MM.1S (cell line): ENCODE measurements at regions not wholly inside any gene's neighbourhood (a gene's known extent, or its start where the extent isn't known, plus 50 kb on each side); places are given as distances from the start of the nearest gene placed in this dataset.

ENCODE experiments used
- DNase-seq: peaks from one replicate; pipeline ENCODE4 v3.0.0-alpha.2; 2015
- H2AFZ ChIP-seq: fragments of 300-600 bp; sonication (generic); 2 replicates; pipeline ENCODE4 v1.6.0; 2016; ENCODE audit warnings: antibody characterized with exemption, low read length
- H3F3A ChIP-seq: fragments of 300-600 bp; sonication (generic); 2 replicates; pipeline ENCODE4 v1.6.1; 2016; ENCODE audit warnings: mild to moderate bottlenecking, antibody characterized with exemption, low read length, moderate library complexity, mixed read lengths; ENCODE audit not compliant: insufficient read depth
- H3K27ac ChIP-seq: fragments of 300-600 bp; sonication (generic); 2 replicates; pipeline ENCODE4 v1.5.1; 2016; ENCODE audit warnings: mild to moderate bottlenecking, low read length
- H3K27me3 ChIP-seq: fragments of 300-600 bp; sonication (generic); replicated peaks from 2 replicates; pipeline ENCODE4 v1.6.0; 2016; ENCODE audit warnings: low read length; ENCODE audit not compliant: insufficient read depth
- H3K36me3 ChIP-seq: fragments of 300-600 bp; sonication (generic); replicated peaks from 2 replicates; pipeline ENCODE4 v1.6.1; 2016; ENCODE audit warnings: mild to moderate bottlenecking, low read length, mixed read lengths; ENCODE audit not compliant: insufficient read depth
- H3K4me1 ChIP-seq: fragments of 300-600 bp; sonication (generic); 2 replicates; pipeline ENCODE4 v1.6.1; 2016; ENCODE audit warnings: low read length, mixed read lengths
- H3K4me2 ChIP-seq: fragments of 300-600 bp; sonication (generic); 2 replicates; pipeline ENCODE4 v1.6.0; 2016; ENCODE audit warnings: low read depth, low read length
- H3K4me3 ChIP-seq: fragments of 300-600 bp; sonication (generic); 2 replicates; pipeline ENCODE4 v1.5.1; 2016; ENCODE audit warnings: low read length, mixed read lengths
- H3K79me2 ChIP-seq: fragments of 300-600 bp; sonication (generic); 2 replicates; pipeline ENCODE4 v1.6.1; 2016; ENCODE audit warnings: mixed run types, low read length, mixed read lengths
- H3K9ac ChIP-seq: fragments of 300-600 bp; sonication (generic); 2 replicates; pipeline ENCODE4 v1.6.1; 2016; ENCODE audit warnings: low read length, mixed read lengths
- H3K9me2 ChIP-seq: fragments of 300-600 bp; sonication (generic); replicated peaks from 2 replicates; pipeline ENCODE4 v1.6.1; 2016; ENCODE audit warnings: mild to moderate bottlenecking, low read length, mixed read lengths; ENCODE audit not compliant: insufficient read depth
- H3K9me3 ChIP-seq: fragments of 300-600 bp; sonication (generic); replicated peaks from 2 replicates; pipeline ENCODE4 v1.6.1; 2016; ENCODE audit warnings: mild to moderate bottlenecking, low read length, mixed read lengths; ENCODE audit not compliant: insufficient read depth
- H4K20me1 ChIP-seq: fragments of 300-600 bp; sonication (generic); 2 replicates; pipeline ENCODE4 v1.6.1; 2016; ENCODE audit warnings: mild to moderate bottlenecking, low read length, moderate library complexity, mixed read lengths; ENCODE audit not compliant: insufficient read depth
- CTCF ChIP-seq: fragments of 300-600 bp; sonication (generic); IDR thresholded peaks from 2 replicates; pipeline ENCODE4 v1.5.1; 2016; ENCODE audit warnings: antibody characterized with exemption, low read length, mixed read lengths
- EZH2 ChIP-seq: fragments of 300-600 bp; sonication (generic); optimal IDR thresholded peaks from 2 replicates; pipeline ENCODE3; 2017; ENCODE audit warnings: low read depth, mild to moderate bottlenecking, antibody characterized with exemption, low read length, mixed read lengths
- EZH2phosphoT487 ChIP-seq: fragments of 300-600 bp; sonication (generic); IDR thresholded peaks from 2 replicates; pipeline ENCODE4 v1.6.1; 2018; ENCODE audit warnings: antibody characterized with exemption, low read length

DNA sequence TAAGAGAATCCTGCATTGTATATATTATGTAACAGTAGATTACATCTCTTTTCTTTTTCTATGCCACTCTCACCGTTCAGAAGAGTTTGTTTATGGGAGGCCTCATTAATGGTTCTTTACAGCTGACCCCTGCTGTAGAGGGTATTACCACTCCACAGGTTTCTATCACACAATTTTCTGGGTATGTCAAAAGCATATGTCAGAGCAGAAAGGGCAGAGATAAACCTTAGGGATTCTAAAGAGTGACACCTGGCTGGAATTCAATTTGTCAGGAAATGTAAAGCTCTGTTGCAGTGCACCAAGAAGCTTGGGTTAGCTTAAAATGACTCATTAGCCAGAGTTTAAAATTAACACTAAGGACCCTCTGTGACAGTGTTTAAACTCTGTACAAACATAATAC is 658.7 kb downstream of the PCDH18 start:
- H3K4me1 ChIP-seq: no peaks in the 10 kb centered on the region
- TF ChIP-seq CTCF (no peak), EZH2 (no peak), EZH2phosphoT487 (no peak)
- no peak for DNase-seq
- H2AFZ ChIP-seq: no peak overlapping the region
- no peak overlapping the region for H3K4me2 ChIP-seq
- no peak overlapping the region for H3K27ac ChIP-seq
- H3K9me3 ChIP-seq: no peaks in the 10 kb centered on the region
- H3K9me2 ChIP-seq: no peaks in the 10 kb centered on the region
- H3K9ac ChIP-seq: no peak overlapping the region
- no peaks in the 10 kb centered on the region for H3K36me3 ChIP-seq
- H3K79me2 ChIP-seq: no peaks in the 10 kb centered on the region
- no peaks in the 10 kb centered on the region for H3F3A ChIP-seq
- no peaks in the 10 kb centered on the region for H4K20me1 ChIP-seq
- H3K4me3 ChIP-seq: no peak overlapping the region
- no peaks in the 10 kb centered on the region for H3K27me3 ChIP-seq

DNA sequence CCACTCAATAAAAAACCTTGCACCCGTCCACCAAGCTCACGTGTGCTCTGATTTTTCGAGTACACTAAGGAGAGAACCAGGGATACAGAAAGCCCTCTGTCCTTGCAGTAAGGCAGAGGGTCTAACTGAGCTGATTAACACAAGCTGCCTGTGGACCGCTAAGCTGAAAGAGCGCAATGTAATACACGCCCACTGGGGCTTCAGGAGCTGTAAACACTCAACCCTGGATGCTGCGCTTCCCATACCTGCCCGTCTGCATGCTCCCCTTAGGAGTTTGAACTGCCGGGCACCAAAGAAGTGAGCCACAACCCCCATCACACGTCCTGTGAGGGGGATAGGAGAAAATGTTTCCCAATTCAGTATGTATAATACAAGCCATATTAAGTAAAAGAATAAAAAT is 664.8 kb downstream of the PCDH18 start:
- H3K27me3 ChIP-seq: no peaks in the 10 kb centered on the region
- no peak for TF ChIP-seq EZH2phosphoT487
- TF ChIP-seq EZH2: no peak
- TF ChIP-seq CTCF: no peak
- H4K20me1 ChIP-seq: no peaks in the 10 kb centered on the region
- no peaks in the 10 kb centered on the region for H3K4me1 ChIP-seq
- no peaks in the 10 kb centered on the region for H3F3A ChIP-seq
- no peaks in the 10 kb centered on the region for H3K36me3 ChIP-seq
- H3K9ac ChIP-seq: no peak overlapping the region
- no peaks in the 10 kb centered on the region for H3K9me3 ChIP-seq
- no peaks in the 10 kb centered on the region for H3K79me2 ChIP-seq
- DNase-seq: no peak
- no peak overlapping the region for H3K27ac ChIP-seq
- H3K4me3 ChIP-seq: no peak overlapping the region
- H3K4me2 ChIP-seq: no peak overlapping the region
- no peak overlapping the region for H2AFZ ChIP-seq
- no peaks in the 10 kb centered on the region for H3K9me2 ChIP-seq

DNA sequence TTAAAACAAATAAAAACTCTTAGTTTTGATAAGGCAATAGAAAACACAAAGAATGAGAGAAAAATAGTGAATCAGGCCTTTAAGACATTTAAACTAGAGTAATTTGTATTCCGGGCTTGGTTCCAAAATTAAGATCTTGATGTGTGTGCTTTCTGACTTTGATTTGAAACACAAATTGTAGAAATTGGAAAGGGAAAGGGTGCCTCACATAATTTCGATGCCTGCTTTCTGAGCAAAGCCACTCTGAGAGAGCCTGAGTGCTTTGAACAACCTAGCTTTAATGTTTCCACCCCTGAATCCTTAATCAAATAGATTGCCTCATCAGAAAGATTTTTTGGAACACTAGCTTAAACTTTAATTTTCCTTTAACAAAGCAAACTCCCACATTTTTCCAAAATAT is 666.8 kb downstream of the PCDH18 start:
- DNase-seq: no peak
- H3K9ac ChIP-seq: no peak overlapping the region
- no peaks in the 10 kb centered on the region for H3K79me2 ChIP-seq
- H3K4me2 ChIP-seq: no peak overlapping the region
- no peak overlapping the region for H3K27ac ChIP-seq
- no peaks in the 10 kb centered on the region for H3K9me2 ChIP-seq
- H3K36me3 ChIP-seq: no peaks in the 10 kb centered on the region
- no peaks in the 10 kb centered on the region for H3K9me3 ChIP-seq
- H3K4me3 ChIP-seq: no peak overlapping the region
- TF ChIP-seq EZH2 (no peak), EZH2phosphoT487 (no peak), CTCF (no peak)
- no peak overlapping the region for H2AFZ ChIP-seq
- H3K4me1 ChIP-seq: no peaks in the 10 kb centered on the region
- no peaks in the 10 kb centered on the region for H3F3A ChIP-seq
- H4K20me1 ChIP-seq: no peaks in the 10 kb centered on the region
- no peaks in the 10 kb centered on the region for H3K27me3 ChIP-seq
